Upper lobe of right lung (tissue), 1 donor: ENCODE measurements at regions not wholly inside any gene's neighbourhood (a gene's known extent, or its start where the extent isn't known, plus 50 kb on each side); places are given as distances from the start of the nearest gene placed in this dataset.

Experiments
- ATAC-seq: fragments of 200-7000 bp; cut with Tn5 transposase; one replicate; pipeline ENCODE4 v1.9.1; 2020; ENCODE audit warnings: mild to moderate bottlenecking, moderate library complexity
- DNase-seq: peaks from one replicate; pipeline ENCODE4 v3.0.0-alpha.2; 2020
- H3K27ac ChIP-seq: fragments of 200-600 bp; one replicate; pipeline ENCODE4 v1.8.0; 2022
- H3K27me3 ChIP-seq: fragments of 200-600 bp; one replicate; pipeline ENCODE4 v1.8.0; 2022; ENCODE audit warnings: mild to moderate bottlenecking
- H3K36me3 ChIP-seq: fragments of 200-600 bp; one replicate; pipeline ENCODE4 v1.8.0; 2022
- H3K4me1 ChIP-seq: fragments of 200-600 bp; one replicate; pipeline ENCODE4 v1.8.0; 2022
- H3K4me3 ChIP-seq: fragments of 200-600 bp; one replicate; pipeline ENCODE4 v1.8.0; 2022; ENCODE audit warnings: mild to moderate bottlenecking
- H3K9me3 ChIP-seq: fragments of 200-600 bp; one replicate; pipeline ENCODE4 v1.8.0; 2022
- CTCF ChIP-seq: fragments of 200-600 bp; IDR thresholded peaks from one replicate; pipeline ENCODE4 v1.8.0; 2022; ENCODE audit warnings: antibody characterized with exemption
- intact Hi-C: fragments of 100-400 bp; cut with DNase I; formaldehyde crosslinking; loops from one replicate; pipeline ENCODE4 v1.11.0; 2022
- donor health status: DM: no; HTN: yes; CAD: no; lungs with severe emphysema.

DNA sequence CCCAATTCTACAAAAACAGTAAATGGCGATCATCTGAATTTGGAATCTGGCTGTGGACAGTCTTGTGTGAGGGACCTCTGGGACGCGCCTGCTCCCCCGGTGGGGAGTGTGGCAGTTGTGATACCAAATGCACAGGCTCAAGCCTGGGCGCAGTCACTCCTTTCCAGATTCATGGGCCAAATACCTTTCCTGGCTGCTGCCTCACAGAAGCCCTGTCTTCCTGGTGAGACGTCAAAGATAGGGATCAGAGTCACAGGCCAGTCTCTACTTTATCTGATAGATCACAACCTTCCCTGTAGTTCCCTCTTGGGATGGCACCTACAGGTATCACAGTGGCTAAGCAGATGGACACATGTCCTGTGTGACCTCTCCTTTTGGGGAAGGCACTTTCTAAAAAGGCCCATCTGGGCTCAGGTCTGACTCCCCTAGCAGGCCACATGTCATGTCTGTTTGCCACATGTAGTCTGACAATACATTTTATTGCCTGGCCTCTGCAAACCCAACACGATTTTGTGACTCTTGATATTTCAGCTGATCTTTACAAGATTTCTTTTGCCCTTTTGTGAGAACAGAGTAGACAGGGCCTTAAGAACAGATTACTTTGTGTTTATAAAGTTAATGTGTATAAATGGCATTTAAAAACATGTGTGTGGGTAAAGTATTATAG is 150.1 kb downstream of the SNX10 start:
- no peaks in the 10 kb centered on the region for H3K9me3 ChIP-seq
- ATAC-seq (no peak), DNase-seq (no peak)
- no peaks in the 10 kb centered on the region for H3K27me3 ChIP-seq
- H3K36me3 ChIP-seq = no peaks in the 10 kb centered on the region
- no peak overlapping the region for H3K4me3 ChIP-seq
- no peak for TF ChIP-seq CTCF
- H3K27ac ChIP-seq = no peak overlapping the region
- intact Hi-C loops = no loop called here
- no peaks in the 10 kb centered on the region for H3K4me1 ChIP-seq

DNA sequence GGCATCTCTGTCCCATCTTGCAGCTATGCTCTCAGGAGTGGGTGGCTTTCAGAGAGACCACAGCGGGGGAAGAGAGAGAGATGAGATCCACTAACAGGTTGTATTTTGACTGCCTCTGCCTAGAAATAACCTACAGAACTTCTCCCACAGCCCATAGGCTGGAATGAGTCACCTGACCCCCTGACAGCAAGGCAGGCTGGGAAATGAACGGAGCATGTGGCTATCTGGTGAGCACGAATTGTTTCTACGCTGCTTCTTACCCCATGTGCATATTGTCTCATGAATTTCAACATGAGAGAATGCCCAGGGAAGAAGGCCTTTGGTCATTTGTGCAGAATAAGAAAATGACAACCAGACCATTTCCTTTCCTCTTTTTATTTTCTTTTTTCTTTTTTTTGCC is 151.3 kb downstream of the SNX10 start:
- Histone ChIP-seq H3K4me1 (no peaks in the 10 kb centered on the region), H3K4me3 (no peak overlapping the region), H3K27me3 (no peaks in the 10 kb centered on the region), H3K27ac (no peak overlapping the region), H3K9me3 (no peaks in the 10 kb centered on the region), H3K36me3 (no peaks in the 10 kb centered on the region)
- intact Hi-C loops = no loop called here
- no peak for DNase-seq
- TF ChIP-seq CTCF = no peak
- ATAC-seq = no peak

GRCh38 chr7:26443751-26444150 is 152.1 kb downstream of the SNX10 start:
- ATAC-seq = peak; percentile 17
- Histone ChIP-seq H3K36me3 (no peaks in the 10 kb centered on the region), H3K27ac (no peak overlapping the region), H3K4me1 (no peaks in the 10 kb centered on the region), H3K27me3 (no peaks in the 10 kb centered on the region), H3K4me3 (no peak overlapping the region), H3K9me3 (no peaks in the 10 kb centered on the region)
- DNase-seq = no peak
- no peak for TF ChIP-seq CTCF
- intact Hi-C loops = no loop called here

DNA sequence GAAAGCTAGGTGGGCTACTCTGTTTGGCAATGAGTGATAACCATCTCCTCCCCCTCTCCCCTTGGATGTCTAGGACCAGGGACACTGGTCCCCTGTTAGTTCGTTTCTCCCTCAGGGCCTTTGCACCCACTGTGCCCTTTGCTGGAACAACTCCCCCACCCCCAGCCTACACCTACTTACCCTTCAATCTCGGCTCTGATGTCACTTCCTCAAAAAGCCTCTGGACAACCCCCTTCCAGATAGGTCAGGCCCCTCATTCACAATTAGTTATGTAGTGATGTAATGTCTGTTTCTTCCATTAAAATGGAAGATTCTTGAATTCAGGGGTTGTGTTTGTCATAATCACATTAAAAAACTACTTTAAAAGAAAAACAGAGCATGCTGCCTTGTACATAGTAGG is 152.9 kb downstream of the SNX10 start:
- Histone ChIP-seq H3K36me3 (no peaks in the 10 kb centered on the region), H3K4me3 (no peak overlapping the region), H3K9me3 (no peaks in the 10 kb centered on the region), H3K27ac (no peak overlapping the region), H3K27me3 (no peaks in the 10 kb centered on the region), H3K4me1 (no peaks in the 10 kb centered on the region)
- ATAC-seq (no peak), DNase-seq (no peak)
- intact Hi-C loops = no loop called here
- TF ChIP-seq CTCF = no peak

DNA sequence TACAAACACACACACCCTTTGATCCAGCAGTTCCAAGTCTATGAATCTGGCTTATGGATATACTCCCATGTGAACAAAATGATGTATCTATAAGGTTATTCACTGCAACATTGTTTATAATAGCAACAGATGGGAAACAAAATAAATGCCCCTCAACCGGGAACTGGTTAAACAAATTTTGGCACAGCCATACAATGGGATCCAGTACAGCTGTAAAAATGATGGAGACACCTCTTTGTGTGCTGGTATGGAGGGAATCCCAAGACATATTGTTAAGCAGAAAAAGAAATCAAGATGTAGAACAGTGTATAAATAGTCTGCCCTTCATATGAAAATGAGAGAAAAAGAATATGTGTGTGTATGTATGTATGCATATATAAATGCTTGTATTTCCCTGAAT is 155.5 kb downstream of the SNX10 start:
- intact Hi-C loops = no loop called here
- Histone ChIP-seq H3K4me1 (no peaks in the 10 kb centered on the region), H3K36me3 (no peaks in the 10 kb centered on the region), H3K4me3 (no peak overlapping the region), H3K9me3 (no peaks in the 10 kb centered on the region), H3K27me3 (no peaks in the 10 kb centered on the region), H3K27ac (no peak overlapping the region)
- no peak for TF ChIP-seq CTCF
- DNase-seq (no peak), ATAC-seq (no peak)
